Endothelial cell of umbilical vein (primary cell): ENCODE measurements at regions not wholly inside any gene's neighbourhood (a gene's known extent, or its start where the extent isn't known, plus 50 kb on each side); places are given as distances from the start of the nearest gene placed in this dataset.

Experiments
- BruUV-seq: library from RNA; stranded (reverse); fragments of 400-500 nt; replicated peaks from 2 replicates; lab custom pipeline; 2021; lab: Mats Ljungman, UMichigan
- CTCF ChIA-PET: fragments of 300-600, 350-600 bp; sonication (Branson Sonifier 250); formaldehyde crosslinking; loops from one replicate; lab custom pipeline; 2021; ENCODE audit warnings: antibody characterized with exemption, inconsistent platforms; lab: Charles Lee
- POLR2A ChIA-PET: fragments of 300-600, 350-600 bp; sonication (Branson Sonifier 250); formaldehyde crosslinking; loops from one replicate; lab custom pipeline; 2021; ENCODE audit warnings: antibody characterized with exemption, inconsistent platforms; lab: Charles Lee
- DNase-seq: peaks from one replicate; pipeline ENCODE4 v3.0.0-alpha.2; 2011; ENCODE audit warnings: low read depth, low spot score
- FAIRE-seq: peaks from 2 replicates; lab custom pipeline; 2011; peaks lifted over from hg19 to GRCh38; lab: Jason Lieb, UNC
- H2AFZ ChIP-seq: 2 replicates; pipeline ENCODE4 v1.6.0; 2012; ENCODE audit warnings: low read depth, low read length, control low read depth, inconsistent platforms
- H3K27ac ChIP-seq: 2 replicates; pipeline ENCODE4 v1.5.1; 2011; ENCODE audit warnings: low read depth, mild to moderate bottlenecking, control low read depth, low read length, moderate library complexity; ENCODE audit not compliant: insufficient read depth
- H3K27me3 ChIP-seq, 2 experiments: 2 replicates each; pipeline versions ENCODE4 v1.6.0 to v1.6.1; 2011; ENCODE audit warnings: low read length in 2 of 2, mixed read lengths in 1 of 2; ENCODE audit not compliant: control insufficient read depth in 2 of 2, insufficient read depth in 2 of 2
- H3K36me3 ChIP-seq, 2 experiments: 2 replicates in 1 of 2; 3 replicates in 1 of 2; pipeline ENCODE4 v1.5.1; 2011; ENCODE audit warnings: low read length in 2 of 2, mild to moderate bottlenecking in 1 of 2, moderate library complexity in 1 of 2; ENCODE audit not compliant: control insufficient read depth in 2 of 2, insufficient read depth in 2 of 2; ENCODE audit errors: extremely low read depth in 1 of 2
- H3K4me1 ChIP-seq: 3 replicates; pipeline ENCODE4 v1.5.1; 2011; ENCODE audit warnings: mild to moderate bottlenecking, low read length; ENCODE audit not compliant: control insufficient read depth, insufficient read depth; ENCODE audit errors: extremely low read depth
- H3K4me2 ChIP-seq: 2 replicates; pipeline ENCODE4 v1.6.1; 2011; ENCODE audit warnings: low read length, control low read depth, mixed read lengths; ENCODE audit not compliant: insufficient read depth
- H3K4me3 ChIP-seq, 3 experiments: fragments of 200-600 bp in 1 of 3; sonication (generic), shearing (Covaris generic) in 1 of 3; replicated peaks in 1 of 3; 2 replicates each; pipeline ENCODE4 v1.5.1; 2011 to 2016; ENCODE audit warnings: control low read depth in 3 of 3, low read length in 3 of 3, mild to moderate bottlenecking in 2 of 3, inconsistent platforms in 1 of 3, low read depth in 1 of 3, moderate library complexity in 1 of 3; ENCODE audit not compliant: insufficient read depth in 1 of 3
- H3K79me2 ChIP-seq: 2 replicates; pipeline ENCODE4 v1.6.0; 2012; ENCODE audit warnings: low read length, inconsistent platforms; ENCODE audit not compliant: control insufficient read depth, insufficient read depth
- H3K9ac ChIP-seq: replicated peaks from 2 replicates; pipeline ENCODE3; 2011; ENCODE audit warnings: low read length, control low read depth; ENCODE audit not compliant: insufficient read depth; ENCODE audit errors: extremely low read depth
- H3K9me1 ChIP-seq: replicated peaks from 3 replicates; pipeline ENCODE4 v1.6.0; 2011; ENCODE audit warnings: mild to moderate bottlenecking, low read length; ENCODE audit not compliant: control insufficient read depth, insufficient read depth; ENCODE audit errors: extremely low read depth
- H3K9me3 ChIP-seq: replicated peaks from 2 replicates; pipeline ENCODE4 v1.5.1; 2012; ENCODE audit warnings: low read length, inconsistent platforms; ENCODE audit not compliant: control insufficient read depth, insufficient read depth
- H4K20me1 ChIP-seq: replicated peaks from 2 replicates; pipeline ENCODE3; 2011; ENCODE audit warnings: mild to moderate bottlenecking, low read length; ENCODE audit not compliant: control insufficient read depth, insufficient read depth; ENCODE audit errors: extremely low read depth
- EZH2 ChIP-seq: IDR thresholded peaks from 2 replicates; pipeline ENCODE4 v1.6.1; 2012; ENCODE audit warnings: borderline replicate concordance, low read depth, mild to moderate bottlenecking, moderate library complexity, low read length, inconsistent platforms; ENCODE audit not compliant: severe bottlenecking
- FOS ChIP-seq: IDR thresholded peaks from 2 replicates; pipeline ENCODE4 v1.6.1; 2011; ENCODE audit warnings: mild to moderate bottlenecking, low read length, moderate library complexity, borderline replicate concordance; ENCODE audit not compliant: insufficient read depth
- GATA2 ChIP-seq: IDR thresholded peaks from 2 replicates; pipeline ENCODE4 v1.7.0; 2011; ENCODE audit warnings: low read depth, mild to moderate bottlenecking, moderate library complexity, mixed read lengths, low read length; ENCODE audit not compliant: insufficient read length, insufficient read depth
- JUN ChIP-seq: IDR thresholded peaks from 2 replicates; pipeline ENCODE4 v1.6.1; 2011; ENCODE audit warnings: borderline replicate concordance, low read depth; ENCODE audit not compliant: insufficient read length, insufficient read depth
- MYC ChIP-seq: IDR thresholded peaks from one replicate; pipeline ENCODE4 v1.6.1; 2011; ENCODE audit warnings: mild to moderate bottlenecking, low read depth, low read length
- POLR2AphosphoS5 ChIP-seq: IDR thresholded peaks from 2 replicates; pipeline ENCODE4 v1.6.1; 2012; ENCODE audit warnings: low read depth, mild to moderate bottlenecking, control low read depth, low read length, moderate library complexity; ENCODE audit not compliant: insufficient read depth
- dilution Hi-C: fragments of 300-500 bp; cut with MboI; formaldehyde crosslinking; loops from one replicate; pipeline ENCODE4 v1.15.0; 2019; ENCODE audit warnings: low sequenced_read_pairs; ENCODE audit not compliant: extremely low pct_ligation_motif_present
- intact Hi-C: fragments of 100-400 bp; cut with micrococcal nuclease; formaldehyde crosslinking; loops from one replicate; pipeline ENCODE4 v1.10.0; 2022
- TF ChIP-seq, protein P1 (sequence below): IDR thresholded peaks from 2 replicates; pipeline ENCODE4 v1.6.1; 2011; ENCODE audit not compliant: insufficient read depth, insufficient read length

DNA sequence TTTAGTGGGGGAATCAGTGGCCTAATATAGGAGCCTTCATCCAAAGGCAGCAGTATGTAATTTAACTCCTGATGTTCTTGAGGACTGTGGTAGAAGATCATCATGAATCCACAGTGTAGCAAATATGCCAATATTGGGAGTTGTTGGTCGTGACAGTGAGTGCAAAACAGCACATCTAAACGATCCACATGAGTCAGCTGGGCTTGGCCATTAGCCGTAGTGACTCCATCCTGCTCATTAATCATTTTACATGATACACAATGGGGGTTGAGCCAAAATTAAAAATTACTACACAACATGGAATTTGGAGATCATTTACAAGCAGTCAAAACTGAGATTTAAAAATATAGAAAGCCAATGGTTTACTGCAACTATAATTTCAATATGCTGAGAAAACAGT lies 653.9 kb upstream of the CAMK1G start:
- Histone ChIP-seq H3K9ac (no peak overlapping the region), H3K4me3 (no peak overlapping the region), H3K27me3 (no peaks in the 10 kb centered on the region), H3K4me1 (no peaks in the 10 kb centered on the region), H2AFZ (no peak overlapping the region), H3K27ac (no peak overlapping the region), H3K36me3 (no peaks in the 10 kb centered on the region), H3K4me2 (no peak overlapping the region), H3K79me2 (no peaks in the 10 kb centered on the region), H3K9me1 (no peaks in the 10 kb centered on the region), H3K9me3 (no peaks in the 10 kb centered on the region), H4K20me1 (no peaks in the 10 kb centered on the region)
- DNase-seq: no peak
- peak; percentile 50 for TF ChIP-seq FOS
- TF ChIP-seq, protein P1, sequence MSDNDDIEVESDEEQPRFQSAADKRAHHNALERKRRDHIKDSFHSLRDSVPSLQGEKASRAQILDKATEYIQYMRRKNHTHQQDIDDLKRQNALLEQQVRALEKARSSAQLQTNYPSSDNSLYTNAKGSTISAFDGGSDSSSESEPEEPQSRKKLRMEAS: no peak
- TF ChIP-seq GATA2: no peak
- ChIA-PET CTCF (no interaction called here), POLR2A (no interaction called here)
- BruUV-seq: no TSS peak
- FAIRE-seq: no peak
- intact Hi-C loops (no loop called here), dilution Hi-C loops (no loop called here)

DNA sequence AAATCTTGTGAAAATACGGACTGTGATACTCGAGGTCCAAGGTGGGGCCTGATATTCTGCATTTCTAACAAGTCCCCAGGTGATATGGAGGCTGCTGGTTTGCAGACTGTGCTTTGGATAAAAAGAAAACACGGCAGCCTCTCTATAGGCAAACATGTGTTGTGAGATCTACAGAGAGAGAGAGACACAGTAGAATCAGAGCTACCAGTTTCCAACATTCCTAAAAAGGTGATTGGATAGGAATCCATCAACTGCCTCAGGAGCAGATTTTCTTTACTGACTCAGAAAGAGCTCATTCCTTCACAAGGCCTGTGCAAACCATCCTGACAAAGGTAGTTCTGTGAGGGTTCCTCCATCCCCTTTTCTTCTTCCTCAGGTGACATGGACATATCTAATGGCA lies 651.6 kb upstream of the CAMK1G start:
- Histone ChIP-seq H3K4me2 (no peak overlapping the region), H3K79me2 (no peaks in the 10 kb centered on the region), H3K4me3 (no peak overlapping the region), H3K36me3 (no peaks in the 10 kb centered on the region), H3K9me1 (no peaks in the 10 kb centered on the region), H3K9me3 (no peaks in the 10 kb centered on the region), H3K27ac (no peak overlapping the region), H3K27me3 (no peaks in the 10 kb centered on the region), H3K4me1 (no peaks in the 10 kb centered on the region), H3K9ac (no peak overlapping the region), H4K20me1 (no peaks in the 10 kb centered on the region), H2AFZ (no peak overlapping the region)
- ChIA-PET CTCF (no interaction called here), POLR2A (no interaction called here)
- BruUV-seq: no TSS peak
- DNase-seq (no peak), FAIRE-seq (no peak)
- TF ChIP-seq MYC: no peak
- TF ChIP-seq, protein P1: no peak
- TF ChIP-seq POLR2AphosphoS5: no peak
- no peak for TF ChIP-seq EZH2
- TF ChIP-seq JUN: no peak
- dilution Hi-C loops (no loop called here), intact Hi-C loops (no loop called here)
